SU-DHL-6 (cell line): ENCODE measurements at regions not wholly inside any gene's neighbourhood (a gene's known extent, or its start where the extent isn't known, plus 50 kb on each side); places are given as distances from the start of the nearest gene placed in this dataset.
"Not testable (repeated sequence)": the region's sequence is repeated elsewhere in the genome, so short reads cannot be mapped to it uniquely, and the experiment has no call there.

Experiments used
- H2AFZ ChIP-seq: fragments of 200-600 bp; sonication (generic); 2 replicates; pipeline ENCODE4 v1.6.1; 2014; ENCODE audit warnings: low read depth, mild to moderate bottlenecking, moderate library complexity, mixed read lengths, antibody characterized with exemption, low read length; ENCODE audit not compliant: severe bottlenecking
- H3F3A ChIP-seq: fragments of 200-600 bp; shearing (Covaris generic); 2 replicates; pipeline ENCODE4 v1.6.0; 2016; ENCODE audit warnings: antibody characterized with exemption, mild to moderate bottlenecking; ENCODE audit not compliant: insufficient read depth
- H3K27ac ChIP-seq: fragments of 200-600 bp; sonication (generic); 2 replicates; pipeline ENCODE4 v1.5.1; 2016; ENCODE audit warnings: low read depth, mild to moderate bottlenecking, low read length, moderate library complexity, mixed read lengths
- H3K27me3 ChIP-seq: fragments of 200-600 bp; sonication (generic), shearing (Covaris generic); 2 replicates; pipeline ENCODE4 v1.6.0; 2014; ENCODE audit warnings: mild to moderate bottlenecking, low read length
- H3K36me3 ChIP-seq: fragments of 200-600 bp; sonication (generic); 2 replicates; pipeline ENCODE4 v1.6.1; 2014; ENCODE audit warnings: mild to moderate bottlenecking, low read length, mixed read lengths
- H3K4me2 ChIP-seq: fragments of 300-600, 200-600 bp; shearing (Covaris generic), sonication (generic); 2 replicates; pipeline ENCODE4 v1.6.0; 2014; ENCODE audit warnings: low read length, low read depth, mild to moderate bottlenecking; ENCODE audit not compliant: poor library complexity, severe bottlenecking
- H3K4me3 ChIP-seq: fragments of 200-600 bp; sonication (generic); 2 replicates; pipeline ENCODE4 v1.5.1; 2014; ENCODE audit warnings: antibody characterized with exemption, low read length, mild to moderate bottlenecking, mixed read lengths; ENCODE audit not compliant: insufficient read depth, poor library complexity, severe bottlenecking
- H3K79me2 ChIP-seq: fragments of 200-600 bp; sonication (generic); 2 replicates; pipeline ENCODE4 v1.6.1; 2014; ENCODE audit warnings: mild to moderate bottlenecking, low read length, moderate library complexity; ENCODE audit not compliant: insufficient read depth
- H3K9ac ChIP-seq: fragments of 200-600 bp; sonication (generic); 2 replicates; pipeline ENCODE4 v1.7.0; 2014; ENCODE audit warnings: mild to moderate bottlenecking, low read length
- H3K9me2 ChIP-seq: fragments of 200-600 bp; sonication (generic); replicated peaks from 2 replicates; pipeline ENCODE4 v1.6.1; 2014; ENCODE audit warnings: low read length; ENCODE audit not compliant: insufficient read depth
- H3K9me3 ChIP-seq: fragments of 200-600 bp; sonication (generic); 2 replicates; pipeline ENCODE4 v1.6.1; 2014; ENCODE audit warnings: low read length, mixed read lengths; ENCODE audit not compliant: insufficient read depth
- H4K20me1 ChIP-seq: fragments of 200-600 bp; sonication (generic); 2 replicates; pipeline ENCODE4 v1.6.1; 2014; ENCODE audit warnings: low read depth, mild to moderate bottlenecking, antibody characterized with exemption, low read length, moderate library complexity, mixed read lengths
- EZH2phosphoT487 ChIP-seq: fragments of 200-600 bp; sonication (generic), shearing (Covaris generic); conservative IDR thresholded peaks from 2 replicates; pipeline ENCODE4 v1.6.1; 2018; ENCODE audit warnings: mild to moderate bottlenecking, antibody characterized with exemption, low read length, moderate library complexity, mixed read lengths
- TF ChIP-seq, protein P1 (sequence below): fragments of 200-600 bp; sonication (generic); IDR thresholded peaks from one replicate; pipeline ENCODE4 v1.5.1; 2017; ENCODE audit warnings: antibody characterized with exemption, mild to moderate bottlenecking, low read length, moderate library complexity; ENCODE audit not compliant: insufficient read depth, poor library complexity, severe bottlenecking

DNA sequence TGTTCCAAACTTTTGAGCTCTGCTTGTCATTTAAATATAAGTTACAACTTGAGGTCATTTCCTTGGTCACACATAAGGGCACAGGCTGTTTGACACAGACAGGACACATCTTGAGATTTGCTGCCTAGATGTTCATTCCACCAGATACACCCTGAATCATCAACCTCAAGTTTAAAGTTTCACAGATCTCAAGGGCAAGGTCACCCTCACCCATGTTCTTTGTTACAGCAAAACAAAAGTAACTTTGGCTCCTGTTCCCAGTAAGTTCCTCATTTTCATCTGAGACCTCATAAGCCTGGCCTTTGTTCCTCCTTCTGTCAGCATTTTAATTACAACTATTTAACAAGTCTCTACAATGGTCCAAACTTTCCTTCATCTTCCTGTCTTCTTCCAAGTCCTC, 106.7 kb upstream of the CTSV start:
- not testable (repeated sequence) for H3K4me2 ChIP-seq, H3K36me3 ChIP-seq, H3F3A ChIP-seq, H3K9ac ChIP-seq, H3K4me3 ChIP-seq, H3K27me3 ChIP-seq, H3K79me2 ChIP-seq, H3K9me3 ChIP-seq, H3K27ac ChIP-seq, H3K9me2 ChIP-seq, H4K20me1 ChIP-seq, H2AFZ ChIP-seq

GRCh38 chr9:97140566-97140965, 101.6 kb upstream of the CTSV start:
- no peaks in the 10 kb centered on the region for H3K79me2 ChIP-seq
- no peaks in the 10 kb centered on the region for H3F3A ChIP-seq
- no peaks in the 10 kb centered on the region for H3K9me2 ChIP-seq
- H3K27me3 ChIP-seq, result no peaks in the 10 kb centered on the region
- no peaks in the 10 kb centered on the region for H3K36me3 ChIP-seq
- no peak overlapping the region for H2AFZ ChIP-seq
- H4K20me1 ChIP-seq, result no peaks in the 10 kb centered on the region
- no peaks in the 10 kb centered on the region for H3K9me3 ChIP-seq
- TF ChIP-seq, protein P1, sequence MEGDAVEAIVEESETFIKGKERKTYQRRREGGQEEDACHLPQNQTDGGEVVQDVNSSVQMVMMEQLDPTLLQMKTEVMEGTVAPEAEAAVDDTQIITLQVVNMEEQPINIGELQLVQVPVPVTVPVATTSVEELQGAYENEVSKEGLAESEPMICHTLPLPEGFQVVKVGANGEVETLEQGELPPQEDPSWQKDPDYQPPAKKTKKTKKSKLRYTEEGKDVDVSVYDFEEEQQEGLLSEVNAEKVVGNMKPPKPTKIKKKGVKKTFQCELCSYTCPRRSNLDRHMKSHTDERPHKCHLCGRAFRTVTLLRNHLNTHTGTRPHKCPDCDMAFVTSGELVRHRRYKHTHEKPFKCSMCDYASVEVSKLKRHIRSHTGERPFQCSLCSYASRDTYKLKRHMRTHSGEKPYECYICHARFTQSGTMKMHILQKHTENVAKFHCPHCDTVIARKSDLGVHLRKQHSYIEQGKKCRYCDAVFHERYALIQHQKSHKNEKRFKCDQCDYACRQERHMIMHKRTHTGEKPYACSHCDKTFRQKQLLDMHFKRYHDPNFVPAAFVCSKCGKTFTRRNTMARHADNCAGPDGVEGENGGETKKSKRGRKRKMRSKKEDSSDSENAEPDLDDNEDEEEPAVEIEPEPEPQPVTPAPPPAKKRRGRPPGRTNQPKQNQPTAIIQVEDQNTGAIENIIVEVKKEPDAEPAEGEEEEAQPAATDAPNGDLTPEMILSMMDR, result no peak
- no peak for TF ChIP-seq EZH2phosphoT487
- no peak overlapping the region for H3K4me3 ChIP-seq
- no peak overlapping the region for H3K27ac ChIP-seq
- H3K9ac ChIP-seq, result no peak overlapping the region
- H3K4me2 ChIP-seq, result no peak overlapping the region

DNA sequence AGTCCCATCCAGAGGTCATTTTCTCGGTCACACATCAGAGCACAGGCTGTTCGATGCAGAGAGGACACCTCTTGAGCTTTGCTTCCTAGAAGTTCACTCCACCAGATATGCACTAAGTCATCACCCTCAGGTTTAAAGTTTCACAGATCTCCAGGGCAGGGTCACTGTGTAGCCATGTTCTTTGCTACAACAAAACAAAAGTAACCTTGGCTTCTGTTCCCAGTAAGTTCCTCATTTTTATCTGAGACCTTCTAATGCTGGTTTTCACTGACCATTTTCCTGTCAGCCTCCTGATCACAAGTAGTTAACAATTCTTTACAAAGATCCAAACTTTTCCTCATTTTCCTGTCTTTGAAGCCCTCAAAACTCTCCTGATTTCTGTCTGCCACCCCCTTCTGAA, 97.5 kb upstream of the CTSV start:
- no peak for TF ChIP-seq EZH2phosphoT487
- TF ChIP-seq, protein P1, result no peak
- H4K20me1 ChIP-seq, result no peaks in the 10 kb centered on the region
- no peak overlapping the region for H3K4me2 ChIP-seq
- H3K9me3 ChIP-seq, result no peaks in the 10 kb centered on the region
- no peak overlapping the region for H3K9ac ChIP-seq
- H3K79me2 ChIP-seq, result no peaks in the 10 kb centered on the region
- H2AFZ ChIP-seq, result no peak overlapping the region
- no peak overlapping the region for H3K27ac ChIP-seq
- H3K36me3 ChIP-seq, result no peaks in the 10 kb centered on the region
- no peaks in the 10 kb centered on the region for H3F3A ChIP-seq
- H3K27me3 ChIP-seq, result no peaks in the 10 kb centered on the region
- no peak overlapping the region for H3K4me3 ChIP-seq
- H3K9me2 ChIP-seq, result no peaks in the 10 kb centered on the region

DNA sequence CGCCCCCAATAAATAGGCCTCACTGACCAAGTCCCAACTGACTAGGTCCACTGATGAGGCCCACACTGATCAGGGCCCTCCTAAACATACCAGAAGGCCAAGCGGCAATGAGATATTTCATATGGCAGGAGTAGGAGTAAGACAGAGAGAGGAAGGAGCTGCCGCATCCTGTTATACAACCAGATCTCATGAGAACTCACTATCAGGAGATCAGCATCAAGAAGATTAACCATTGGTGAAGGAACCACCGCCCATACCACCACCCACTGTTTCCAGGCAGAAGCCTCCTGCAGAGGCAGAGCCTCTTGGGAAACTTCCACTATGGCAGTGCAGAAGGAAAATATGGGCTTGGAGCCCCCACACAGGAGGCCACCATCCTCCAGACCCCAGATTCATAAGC, 95.0 kb upstream of the CTSV start:
- H3K27ac ChIP-seq, H3K79me2 ChIP-seq, H3K4me3 ChIP-seq, H3K9me3 ChIP-seq, H3F3A ChIP-seq, H4K20me1 ChIP-seq, H2AFZ ChIP-seq, H3K9ac ChIP-seq, H3K9me2 ChIP-seq, H3K27me3 ChIP-seq, H3K36me3 ChIP-seq, H3K4me2 ChIP-seq: not testable (repeated sequence)
